Heart left ventricle (tissue), 13 donors: ENCODE measurements at regions not wholly inside any gene's neighbourhood (a gene's known extent, or its start where the extent isn't known, plus 50 kb on each side); places are given as distances from the start of the nearest gene placed in this dataset.

Experiments
- POLR2A ChIP-seq, 2 donors: fragments of 450-650 bp; IDR thresholded peaks; one replicate each; pipeline ENCODE4 v1.6.1; 2017; ENCODE audit warnings: antibody characterized with exemption in 2 of 2, mild to moderate bottlenecking in 2 of 2, moderate library complexity in 2 of 2
- TF ChIP-seq, protein P1 (sequence below), 12 donors: fragments of 200-600 bp; sonication (generic) in 4 of 12; IDR thresholded peaks; one replicate each; pipeline versions ENCODE4 v1.5.0 to v1.8.0; 2018 to 2022; ENCODE audit warnings: antibody characterized with exemption in 12 of 12, mild to moderate bottlenecking in 5 of 12
- donor health status: ischemic (EF 13 %, LVEDD 7.1; RV severe dilation, severe dysfunction).
- donor health status: DM: no; HTN: yes; CAD: no.
- donor health status: DM: no; HTN: no; CAD: no.
- donor health status: ischemic (EF 25% LVEDD 6.9; RV normal size, moderate dysfunction).
- donor health status: ischemic (EF 25% LVEDD 5.7; RV mildly dilated, moderate dysfunction).
- donor health status: ischemic (EF 35%, LVEDD 5.7; RV mildly dilated, moderate dysfunction).
- donor health status: nonischemic (EF 11% LVEDD 7.7; RV severe dilation, severe dysfunction).
- donor health status: DM: yes; HTN: yes; CAD: no.
- donor health status: PGD.
- donor health status: ischemic (EF 29% LVEDD 5.4; RV normal size, mild dysfunction).
- donor health status: nonischemic (EF 23%, LVEDD 6.1; RV moderate dilation, normal function).

DNA sequence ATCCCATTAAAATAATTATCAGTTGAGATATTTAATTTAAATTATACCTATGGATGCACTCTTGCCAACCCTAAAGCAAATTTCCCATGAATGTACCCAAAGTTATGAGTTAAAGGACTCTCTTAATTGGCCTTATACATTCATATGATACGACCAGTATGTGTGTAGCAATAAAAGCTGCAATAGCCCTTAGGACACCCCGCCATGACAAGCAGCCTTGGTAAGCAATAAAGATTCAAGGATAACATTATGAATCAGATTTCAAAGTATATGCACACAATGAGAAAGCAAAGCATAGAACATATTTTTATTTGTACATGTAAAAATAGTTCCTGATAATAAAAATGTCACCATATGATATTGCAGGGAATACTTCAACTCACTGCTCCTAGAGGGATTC lies 1699.3 kb upstream of the CDH9 start:
- TF ChIP-seq, protein P1, sequence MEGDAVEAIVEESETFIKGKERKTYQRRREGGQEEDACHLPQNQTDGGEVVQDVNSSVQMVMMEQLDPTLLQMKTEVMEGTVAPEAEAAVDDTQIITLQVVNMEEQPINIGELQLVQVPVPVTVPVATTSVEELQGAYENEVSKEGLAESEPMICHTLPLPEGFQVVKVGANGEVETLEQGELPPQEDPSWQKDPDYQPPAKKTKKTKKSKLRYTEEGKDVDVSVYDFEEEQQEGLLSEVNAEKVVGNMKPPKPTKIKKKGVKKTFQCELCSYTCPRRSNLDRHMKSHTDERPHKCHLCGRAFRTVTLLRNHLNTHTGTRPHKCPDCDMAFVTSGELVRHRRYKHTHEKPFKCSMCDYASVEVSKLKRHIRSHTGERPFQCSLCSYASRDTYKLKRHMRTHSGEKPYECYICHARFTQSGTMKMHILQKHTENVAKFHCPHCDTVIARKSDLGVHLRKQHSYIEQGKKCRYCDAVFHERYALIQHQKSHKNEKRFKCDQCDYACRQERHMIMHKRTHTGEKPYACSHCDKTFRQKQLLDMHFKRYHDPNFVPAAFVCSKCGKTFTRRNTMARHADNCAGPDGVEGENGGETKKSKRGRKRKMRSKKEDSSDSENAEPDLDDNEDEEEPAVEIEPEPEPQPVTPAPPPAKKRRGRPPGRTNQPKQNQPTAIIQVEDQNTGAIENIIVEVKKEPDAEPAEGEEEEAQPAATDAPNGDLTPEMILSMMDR (IDR thresholded peaks at IDR 0.05), result no peak
- no peak for TF ChIP-seq POLR2A (IDR thresholded peaks at IDR 0.05)
